Hepatocyte (in vitro differentiated cells): ENCODE measurements at regions not wholly inside any gene's neighbourhood (a gene's known extent, or its start where the extent isn't known, plus 50 kb on each side); places are given as distances from the start of the nearest gene placed in this dataset.
A peak's percentile ranks its signal among the peaks of the same experiment; 100 is the strongest.

ENCODE experiments used
- DNase-seq: peaks from one replicate; pipeline ENCODE4 v3.0.0-alpha.2; 2016; ENCODE audit warnings: low spot score
- H2AFZ ChIP-seq: fragments of 200-600 bp; sonication (generic); 2 replicates; pipeline ENCODE4 v1.6.0; 2016; ENCODE audit warnings: antibody characterized with exemption, mild to moderate bottlenecking
- H3K27ac ChIP-seq: fragments of 200-600 bp; sonication (generic); 2 replicates; pipeline ENCODE4 v1.5.1; 2016; ENCODE audit warnings: mild to moderate bottlenecking
- H3K27me3 ChIP-seq: fragments of 200-600 bp; sonication (generic); 2 replicates; pipeline ENCODE4 v1.6.1; 2016
- H3K36me3 ChIP-seq: fragments of 200-600 bp; sonication (generic); replicated peaks from 2 replicates; pipeline ENCODE4 v1.5.1; 2016; ENCODE audit warnings: low read depth; ENCODE audit not compliant: insufficient read depth
- H3K4me1 ChIP-seq: fragments of 200-600 bp; sonication (generic); 2 replicates; pipeline ENCODE4 v1.5.1; 2016; ENCODE audit warnings: mild to moderate bottlenecking, moderate library complexity; ENCODE audit not compliant: insufficient read depth
- H3K4me2 ChIP-seq: fragments of 200-600 bp; sonication (generic); 2 replicates; pipeline ENCODE4 v1.6.0; 2016
- H3K4me3 ChIP-seq: fragments of 200-600 bp; sonication (generic); 2 replicates; pipeline ENCODE4 v1.5.1; 2016; ENCODE audit warnings: mild to moderate bottlenecking
- H3K79me2 ChIP-seq: fragments of 200-600 bp; sonication (generic); 2 replicates; pipeline ENCODE4 v1.6.0; 2017; ENCODE audit warnings: mild to moderate bottlenecking
- H3K9me2 ChIP-seq: fragments of 200-600 bp; sonication (generic); replicated peaks from 2 replicates; pipeline ENCODE4 v1.6.0; 2017; ENCODE audit warnings: mild to moderate bottlenecking; ENCODE audit not compliant: insufficient read depth
- H3K9me3 ChIP-seq: fragments of 200-600 bp; sonication (generic); 2 replicates; pipeline ENCODE4 v1.5.1; 2016; ENCODE audit warnings: low read depth, mild to moderate bottlenecking
- H4K20me1 ChIP-seq: fragments of 200-600 bp; sonication (generic); 2 replicates; pipeline ENCODE4 v1.6.0; 2016; ENCODE audit warnings: mild to moderate bottlenecking; ENCODE audit not compliant: insufficient read depth, poor library complexity, severe bottlenecking
- EZH2 ChIP-seq: fragments of 200-600 bp; sonication (generic); IDR thresholded peaks from 2 replicates; pipeline ENCODE4 v1.6.1; 2016; ENCODE audit warnings: antibody characterized with exemption, mild to moderate bottlenecking, borderline replicate concordance
- EZH2phosphoT487 ChIP-seq: fragments of 200-600 bp; sonication (generic); IDR thresholded peaks from one replicate; pipeline ENCODE4 v1.6.1; 2018; ENCODE audit warnings: antibody characterized with exemption, mild to moderate bottlenecking, low read depth, moderate library complexity; ENCODE audit not compliant: unreplicated experiment, severe bottlenecking
- WGBS: methylation state at CpG from one replicate; pipeline ENCODE4 v1.1.6; 2016; ENCODE audit warnings: low lambda C conversion rate; ENCODE audit errors: missing lambda C conversion rate; 5-methylcytosine and 5-hydroxymethylcytosine counted together
- TF ChIP-seq, protein P1 (sequence below): fragments of 200-600 bp; sonication (generic); IDR thresholded peaks from 2 replicates; pipeline ENCODE4 v1.5.1; 2016; ENCODE audit warnings: antibody characterized with exemption, mild to moderate bottlenecking; ENCODE audit not compliant: poor library complexity

DNA sequence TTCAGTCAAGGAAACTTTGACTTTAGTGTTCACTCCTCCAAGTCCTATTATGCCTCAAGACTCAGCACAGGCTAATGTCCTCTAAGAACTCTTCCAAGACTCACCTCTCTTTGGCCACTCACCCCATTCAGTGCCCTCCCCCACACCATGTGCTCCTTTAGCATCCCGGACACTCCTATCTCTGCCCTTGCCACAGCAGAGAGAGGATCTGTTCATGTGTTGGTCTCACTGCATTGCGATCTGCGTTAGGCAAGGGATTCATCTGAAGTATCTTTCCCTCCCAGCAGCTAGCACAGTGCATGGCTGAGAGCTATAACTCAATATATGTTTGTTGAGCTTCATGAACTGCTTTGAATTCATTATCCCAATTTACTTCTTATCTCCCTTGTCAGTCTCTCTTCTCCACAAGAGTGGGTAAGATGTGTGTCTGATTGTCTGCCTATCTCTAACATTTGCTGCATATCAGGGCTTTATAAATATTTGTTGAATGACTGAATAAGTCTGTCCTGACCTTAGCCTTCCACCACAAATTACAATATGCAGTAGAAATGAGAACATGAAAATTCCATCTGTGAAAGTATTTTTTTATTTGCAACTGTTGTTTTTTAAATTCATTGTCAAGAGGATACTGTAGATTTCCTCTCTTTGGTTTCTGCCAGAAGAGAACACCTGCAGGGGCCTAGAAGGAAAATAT, 179.9 kb upstream of the NCKAP5 start:
- Histone ChIP-seq H3K4me2 (no peak overlapping the region), H3K9me3 (no peaks in the 10 kb centered on the region), H3K79me2 (no peaks in the 10 kb centered on the region), H2AFZ (no peak overlapping the region), H3K27me3 (no peaks in the 10 kb centered on the region), H3K4me1 (no peaks in the 10 kb centered on the region), H3K4me3 (no peak overlapping the region), H3K36me3 (no peaks in the 10 kb centered on the region), H4K20me1 (no peaks in the 10 kb centered on the region), H3K27ac (no peak overlapping the region), H3K9me2 (no peaks in the 10 kb centered on the region)
- no peak for TF ChIP-seq EZH2phosphoT487
- TF ChIP-seq EZH2, result no peak
- TF ChIP-seq, protein P1, sequence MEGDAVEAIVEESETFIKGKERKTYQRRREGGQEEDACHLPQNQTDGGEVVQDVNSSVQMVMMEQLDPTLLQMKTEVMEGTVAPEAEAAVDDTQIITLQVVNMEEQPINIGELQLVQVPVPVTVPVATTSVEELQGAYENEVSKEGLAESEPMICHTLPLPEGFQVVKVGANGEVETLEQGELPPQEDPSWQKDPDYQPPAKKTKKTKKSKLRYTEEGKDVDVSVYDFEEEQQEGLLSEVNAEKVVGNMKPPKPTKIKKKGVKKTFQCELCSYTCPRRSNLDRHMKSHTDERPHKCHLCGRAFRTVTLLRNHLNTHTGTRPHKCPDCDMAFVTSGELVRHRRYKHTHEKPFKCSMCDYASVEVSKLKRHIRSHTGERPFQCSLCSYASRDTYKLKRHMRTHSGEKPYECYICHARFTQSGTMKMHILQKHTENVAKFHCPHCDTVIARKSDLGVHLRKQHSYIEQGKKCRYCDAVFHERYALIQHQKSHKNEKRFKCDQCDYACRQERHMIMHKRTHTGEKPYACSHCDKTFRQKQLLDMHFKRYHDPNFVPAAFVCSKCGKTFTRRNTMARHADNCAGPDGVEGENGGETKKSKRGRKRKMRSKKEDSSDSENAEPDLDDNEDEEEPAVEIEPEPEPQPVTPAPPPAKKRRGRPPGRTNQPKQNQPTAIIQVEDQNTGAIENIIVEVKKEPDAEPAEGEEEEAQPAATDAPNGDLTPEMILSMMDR, result no peak
- WGBS, result 73% methylated on average over 3 of the region's 3 CpGs
- no peak for DNase-seq

DNA sequence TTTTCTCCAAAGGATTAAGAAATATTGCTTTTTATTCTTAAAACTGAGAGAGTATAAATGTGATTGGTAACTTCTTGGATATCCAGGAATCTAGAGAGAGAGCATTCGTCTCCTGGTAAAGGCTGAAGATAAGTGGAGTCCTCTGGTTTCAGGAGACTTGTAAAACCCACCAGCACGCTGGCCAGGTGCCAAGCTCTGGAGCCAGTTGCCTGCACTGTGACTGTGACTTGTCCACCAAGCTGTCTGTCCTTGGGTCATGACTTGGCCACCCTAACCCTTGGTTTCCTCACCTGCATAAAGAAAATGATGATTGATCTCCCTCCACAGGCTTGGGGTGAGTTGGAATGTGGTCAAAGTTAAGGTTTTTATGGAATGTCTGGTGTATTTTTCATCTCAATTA, 185.4 kb upstream of the NCKAP5 start:
- no peak overlapping the region for H3K4me2 ChIP-seq
- H3K9me3 ChIP-seq, result no peaks in the 10 kb centered on the region
- no peaks in the 10 kb centered on the region for H3K27me3 ChIP-seq
- H3K4me1 ChIP-seq, result no peaks in the 10 kb centered on the region
- H3K27ac ChIP-seq, result no peak overlapping the region
- no peaks in the 10 kb centered on the region for H3K36me3 ChIP-seq
- no peak for DNase-seq
- no peaks in the 10 kb centered on the region for H3K9me2 ChIP-seq
- H3K4me3 ChIP-seq, result no peak overlapping the region
- H4K20me1 ChIP-seq, result no peaks in the 10 kb centered on the region
- no peak overlapping the region for H2AFZ ChIP-seq
- WGBS, result 69% methylated on average over 2 of the region's 2 CpGs
- no peaks in the 10 kb centered on the region for H3K79me2 ChIP-seq
- no peak for TF ChIP-seq EZH2
- TF ChIP-seq, protein P1, result no peak
- TF ChIP-seq EZH2phosphoT487, result no peak

DNA sequence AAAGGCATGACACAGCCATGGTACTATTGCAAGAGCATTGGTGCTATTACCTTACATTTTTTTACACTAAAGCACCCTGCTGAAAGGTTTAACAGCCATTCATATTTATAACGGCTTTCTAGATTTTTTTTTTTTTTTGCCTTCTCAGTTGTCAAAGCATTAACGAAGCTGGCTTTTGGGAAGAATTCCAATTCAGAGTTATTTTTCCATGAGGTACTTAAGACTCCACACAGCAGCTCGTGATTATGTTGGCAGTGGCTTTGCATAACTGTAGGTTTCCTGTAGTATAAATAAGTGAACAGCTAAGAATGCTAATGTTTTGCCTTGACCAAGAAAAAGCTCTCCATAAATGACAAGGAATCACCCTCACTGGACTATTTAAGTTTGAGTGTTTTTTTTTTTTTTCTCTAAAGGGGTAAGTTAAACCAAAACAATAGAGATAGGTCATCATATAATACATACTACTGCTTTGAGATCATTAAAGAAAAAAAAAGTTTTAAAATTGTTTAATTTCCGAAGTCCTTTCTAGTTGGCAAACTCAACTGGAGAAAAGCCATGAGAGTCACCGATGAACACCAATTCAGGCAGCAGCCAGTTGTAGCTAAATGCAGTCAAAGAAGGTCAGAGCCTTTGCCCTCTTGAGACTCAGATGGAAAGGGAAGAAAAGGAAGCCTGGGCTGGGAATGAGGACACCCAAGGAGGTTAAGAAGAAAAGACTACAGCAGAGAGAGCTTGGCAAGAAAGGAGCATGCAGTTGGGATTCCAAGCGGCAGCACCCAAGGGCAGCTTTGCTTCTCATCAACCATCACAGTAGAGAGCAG, 187.4 kb upstream of the NCKAP5 start:
- Histone ChIP-seq H3K27me3 (no peaks in the 10 kb centered on the region), H3K4me1 (no peaks in the 10 kb centered on the region), H3K36me3 (no peaks in the 10 kb centered on the region), H2AFZ (no peak overlapping the region), H4K20me1 (no peaks in the 10 kb centered on the region), H3K9me3 (no peaks in the 10 kb centered on the region), H3K9me2 (no peaks in the 10 kb centered on the region), H3K4me3 (no peak overlapping the region), H3K27ac (no peak overlapping the region), H3K4me2 (no peak overlapping the region), H3K79me2 (no peaks in the 10 kb centered on the region)
- 74% methylated on average over 6 of the region's 6 CpGs for WGBS
- TF ChIP-seq, protein P1, result no peak
- no peak for TF ChIP-seq EZH2
- TF ChIP-seq EZH2phosphoT487, result peak; percentile 84
- DNase-seq, result peak; percentile 38
